HFFc6 (cell line): ENCODE measurements at regions not wholly inside any gene's neighbourhood (a gene's known extent, or its start where the extent isn't known, plus 50 kb on each side); places are given as distances from the start of the nearest gene placed in this dataset.

Experiments used
- DNase-seq: peaks from one replicate; pipeline ENCODE4 v3.0.0-alpha.2; 2018
- H3K27ac Mint-ChIP-seq: 2 replicates; pipeline ENCODE4 v1.8.0; 2020; ENCODE audit warnings: mild to moderate bottlenecking, mixed read lengths
- H3K27me3 Mint-ChIP-seq: 2 replicates; pipeline ENCODE4 v1.8.0; 2021; ENCODE audit warnings: mild to moderate bottlenecking, moderate library complexity, mixed read lengths; ENCODE audit not compliant: insufficient read depth
- H3K36me3 Mint-ChIP-seq: 2 replicates; pipeline ENCODE4 v1.8.0; 2021; ENCODE audit warnings: low read depth, mixed read lengths
- H3K4me1 Mint-ChIP-seq: 2 replicates; pipeline ENCODE4 v1.8.0; 2020; ENCODE audit warnings: low read depth, mixed read lengths
- H3K4me3 Mint-ChIP-seq: 2 replicates; pipeline ENCODE4 v1.8.0; 2020; ENCODE audit warnings: mild to moderate bottlenecking, moderate library complexity, mixed read lengths
- H3K9me3 Mint-ChIP-seq: 2 replicates; pipeline ENCODE4 v1.8.0; 2020; ENCODE audit warnings: mild to moderate bottlenecking, mixed read lengths
- TF ChIP-seq, protein P1 (sequence below): fragments of 200-600 bp; sonication (generic); IDR thresholded peaks from 2 replicates; pipeline ENCODE4 v1.5.0; 2021; ENCODE audit warnings: antibody characterized with exemption, mild to moderate bottlenecking

GRCh38 chr20:19934792-19935491 is 82.2 kb upstream of the NAA20 start:
- TF ChIP-seq, protein P1, sequence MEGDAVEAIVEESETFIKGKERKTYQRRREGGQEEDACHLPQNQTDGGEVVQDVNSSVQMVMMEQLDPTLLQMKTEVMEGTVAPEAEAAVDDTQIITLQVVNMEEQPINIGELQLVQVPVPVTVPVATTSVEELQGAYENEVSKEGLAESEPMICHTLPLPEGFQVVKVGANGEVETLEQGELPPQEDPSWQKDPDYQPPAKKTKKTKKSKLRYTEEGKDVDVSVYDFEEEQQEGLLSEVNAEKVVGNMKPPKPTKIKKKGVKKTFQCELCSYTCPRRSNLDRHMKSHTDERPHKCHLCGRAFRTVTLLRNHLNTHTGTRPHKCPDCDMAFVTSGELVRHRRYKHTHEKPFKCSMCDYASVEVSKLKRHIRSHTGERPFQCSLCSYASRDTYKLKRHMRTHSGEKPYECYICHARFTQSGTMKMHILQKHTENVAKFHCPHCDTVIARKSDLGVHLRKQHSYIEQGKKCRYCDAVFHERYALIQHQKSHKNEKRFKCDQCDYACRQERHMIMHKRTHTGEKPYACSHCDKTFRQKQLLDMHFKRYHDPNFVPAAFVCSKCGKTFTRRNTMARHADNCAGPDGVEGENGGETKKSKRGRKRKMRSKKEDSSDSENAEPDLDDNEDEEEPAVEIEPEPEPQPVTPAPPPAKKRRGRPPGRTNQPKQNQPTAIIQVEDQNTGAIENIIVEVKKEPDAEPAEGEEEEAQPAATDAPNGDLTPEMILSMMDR, result no peak
- DNase-seq, result no peak

DNA sequence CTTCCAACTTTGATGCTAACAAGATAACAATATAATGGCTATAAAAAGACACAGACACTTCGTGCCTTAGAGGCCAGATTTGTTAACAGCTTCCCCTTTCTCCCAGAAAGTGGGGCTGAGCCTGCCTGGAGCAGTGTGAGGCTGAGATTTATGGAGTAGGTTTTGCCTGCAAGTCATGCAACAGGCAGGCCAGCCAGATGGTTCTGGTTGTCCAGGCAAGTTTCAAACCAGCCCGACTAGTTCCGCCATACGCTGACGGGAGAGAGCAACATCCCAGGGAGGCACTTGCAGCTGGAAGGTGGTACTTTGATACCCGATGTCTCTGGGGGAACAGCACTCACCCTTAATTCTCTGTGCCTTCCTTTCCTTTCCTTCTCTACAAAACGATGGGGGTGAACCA is 81.3 kb upstream of the NAA20 start:
- TF ChIP-seq, protein P1, result no peak
- no peaks in the 10 kb centered on the region for H3K9me3 Mint-ChIP-seq
- no peaks in the 10 kb centered on the region for H3K27me3 Mint-ChIP-seq
- H3K4me3 Mint-ChIP-seq, result no peak overlapping the region
- H3K36me3 Mint-ChIP-seq, result 0 out of 2 replicates have a peak, but pooled peaks cover 10% of the 10 kb centered on the region
- H3K4me1 Mint-ChIP-seq, result peaks cover 30% of the 10 kb centered on the region
- H3K27ac Mint-ChIP-seq, result no peak overlapping the region
- DNase-seq, result no peak

More at GRCh38 chr20:19934792-19935491, 82.2 kb upstream of the NAA20 start:
- Mint-ChIP-seq H3K4me1 (peaks cover 31% of the 10 kb centered on the region), H3K27me3 (no peaks in the 10 kb centered on the region), H3K27ac (no peak overlapping the region), H3K36me3 (0 out of 2 replicates have a peak, but pooled peaks cover 10% of the 10 kb centered on the region), H3K9me3 (no peaks in the 10 kb centered on the region), H3K4me3 (no peak overlapping the region)

DNA sequence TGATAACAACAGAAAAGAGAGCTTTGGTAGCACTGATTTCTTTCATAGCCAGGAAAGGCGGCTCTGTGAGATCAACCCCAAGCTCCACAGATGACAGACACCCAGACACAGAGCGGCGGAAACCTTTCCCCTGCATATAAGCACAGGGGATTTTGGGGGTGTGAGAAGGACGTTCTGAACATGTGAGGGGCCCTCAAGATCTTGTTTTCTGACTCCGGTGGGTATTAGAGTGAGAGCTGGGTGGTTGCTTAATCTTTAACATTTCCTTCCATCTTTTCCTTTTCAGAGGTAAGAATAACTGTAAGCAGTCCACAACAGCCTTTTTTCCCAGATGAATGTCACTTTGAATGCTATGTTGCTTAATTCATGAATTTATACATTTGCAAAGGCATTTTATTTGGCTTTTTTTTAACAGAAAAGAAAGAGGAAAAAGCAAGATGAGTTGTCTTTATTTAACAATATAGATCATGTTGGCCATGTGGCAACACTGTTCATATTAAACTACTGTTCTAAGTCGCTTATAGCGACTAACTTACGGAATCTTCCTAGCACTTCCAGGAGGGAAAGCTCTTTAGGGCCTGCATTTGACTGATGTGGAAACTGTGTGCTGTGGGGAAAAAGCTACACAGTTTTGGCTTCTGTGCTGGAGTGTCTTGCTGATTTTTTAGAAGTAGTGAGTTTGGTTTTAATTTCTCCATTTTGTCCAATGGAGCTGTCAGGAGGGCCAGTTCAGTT is 80.5 kb upstream of the NAA20 start:
- peaks cover 2% of the 10 kb centered on the region; the same call in 1 of the 2 replicates for H3K27me3 Mint-ChIP-seq
- H3K9me3 Mint-ChIP-seq, result no peaks in the 10 kb centered on the region
- H3K4me1 Mint-ChIP-seq, result peaks cover 33% of the 10 kb centered on the region
- TF ChIP-seq, protein P1, result no peak
- no peak overlapping the region for H3K27ac Mint-ChIP-seq
- H3K36me3 Mint-ChIP-seq, result 0 out of 2 replicates have a peak, but pooled peaks cover 10% of the 10 kb centered on the region
- no peak for DNase-seq
- no peak overlapping the region for H3K4me3 Mint-ChIP-seq

DNA sequence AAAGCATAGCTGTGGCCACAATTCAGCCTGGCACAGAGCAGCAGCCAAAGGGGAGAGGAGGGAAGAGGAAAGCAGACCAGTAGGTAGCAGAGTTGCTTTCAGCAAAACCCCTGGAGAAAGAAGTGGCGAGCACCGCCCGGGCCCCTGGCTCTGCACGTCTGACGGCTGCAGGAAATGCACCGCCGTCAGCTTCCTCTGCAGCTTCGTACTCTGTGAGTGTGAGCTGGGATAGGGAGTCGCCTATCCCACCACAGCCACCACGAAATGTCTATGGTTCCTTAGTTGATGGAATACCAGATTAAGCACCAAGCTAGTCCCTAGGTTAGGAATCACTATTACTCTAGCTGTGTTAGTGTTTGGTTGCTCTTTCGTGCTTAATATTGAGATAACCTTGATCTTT is 79.9 kb upstream of the NAA20 start:
- TF ChIP-seq, protein P1, result no peak
- H3K27ac Mint-ChIP-seq, result no peak overlapping the region
- peaks cover 27% of the 10 kb centered on the region for H3K4me1 Mint-ChIP-seq

DNA sequence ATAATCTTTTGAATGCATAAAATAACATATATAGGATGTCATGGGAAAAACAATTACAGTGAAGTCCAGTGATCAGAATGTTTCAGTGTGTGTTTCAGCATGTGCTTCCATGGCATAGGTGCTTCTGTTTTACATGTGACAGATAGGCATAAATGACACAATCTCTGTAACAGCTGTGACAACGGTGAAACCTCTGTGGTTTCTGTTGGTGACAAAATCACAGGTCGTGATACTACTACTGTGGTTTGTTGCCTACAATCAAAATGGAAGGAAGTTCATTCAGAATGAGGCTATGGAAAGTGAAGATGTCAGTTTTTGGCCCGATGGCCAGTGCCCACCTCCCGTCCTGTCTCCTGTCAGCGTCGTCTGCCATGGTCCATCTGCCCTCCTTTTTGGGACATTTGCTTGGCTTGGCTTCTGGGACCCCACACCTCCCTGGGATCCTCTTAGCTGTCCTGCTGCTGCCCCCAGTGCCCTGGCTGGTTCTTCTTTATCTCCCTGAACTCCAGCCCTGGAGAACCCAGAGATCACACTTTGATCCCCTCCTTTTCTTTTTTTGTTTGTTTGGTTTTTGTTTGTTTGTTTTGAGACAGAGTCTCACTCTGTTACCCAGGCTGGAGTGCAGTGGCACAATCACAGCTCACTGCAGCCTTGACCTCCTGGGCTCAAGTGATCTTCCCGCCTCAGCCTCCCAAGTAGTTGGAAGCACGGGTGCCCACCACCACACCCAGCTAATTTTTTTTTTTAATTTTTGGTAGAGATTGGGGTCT is 79.3 kb upstream of the NAA20 start:
- H3K27ac Mint-ChIP-seq, result no peak overlapping the region
- no peak for DNase-seq
- peaks cover 21% of the 10 kb centered on the region for H3K4me1 Mint-ChIP-seq
- TF ChIP-seq, protein P1, result no peak
- H3K4me3 Mint-ChIP-seq, result no peak overlapping the region
- peaks cover 2% of the 10 kb centered on the region; the same call in 1 of the 2 replicates for H3K27me3 Mint-ChIP-seq
- H3K9me3 Mint-ChIP-seq, result no peaks in the 10 kb centered on the region
- H3K36me3 Mint-ChIP-seq, result 0 out of 2 replicates have a peak, but pooled peaks cover 10% of the 10 kb centered on the region

More for the DNA sequence above, 79.9 kb upstream of the NAA20 start:
- Mint-ChIP-seq H3K4me3 (no peak overlapping the region), H3K9me3 (no peaks in the 10 kb centered on the region), H3K36me3 (0 out of 2 replicates have a peak, but pooled peaks cover 10% of the 10 kb centered on the region), H3K27me3 (peaks cover 2% of the 10 kb centered on the region; the same call in 1 of the 2 replicates)
- DNase-seq, result no peak
